Right atrium auricular region (tissue), 2 donors: ENCODE measurements at regions not wholly inside any gene's neighbourhood (a gene's known extent, or its start where the extent isn't known, plus 50 kb on each side); places are given as distances from the start of the nearest gene placed in this dataset.

Source experiments
- DNase-seq: peaks from one replicate; pipeline ENCODE4 v3.0.0-alpha.2; 2019; ENCODE audit warnings: low spot score
- H3K27ac ChIP-seq, 2 donors: fragments of 200-600 bp; sonication (generic); 1 replicate in 1 of 2; 2 replicates in 1 of 2; pipeline ENCODE4 v1.5.1; 2016 to 2019
- H3K27me3 ChIP-seq, 2 donors: fragments of 200-600 bp; sonication (generic); one replicate each; pipeline versions ENCODE4 v1.5.1 to v1.6.0; 2017 to 2019
- H3K36me3 ChIP-seq: fragments of 200-600 bp; sonication (generic); one replicate; pipeline ENCODE4 v1.5.1; 2016
- H3K4me1 ChIP-seq, 2 donors: fragments of 200-600 bp; sonication (generic); one replicate each; pipeline versions ENCODE4 v1.5.1 to v1.6.0; 2017 to 2019
- H3K4me3 ChIP-seq, 2 donors: fragments of 200-600 bp; sonication (generic); 1 replicate in 1 of 2; 2 replicates in 1 of 2; pipeline ENCODE4 v1.5.1; 2017 to 2019; ENCODE audit warnings: mild to moderate bottlenecking in 1 of 2, moderate library complexity in 1 of 2
- H3K9me3 ChIP-seq, 2 donors: fragments of 200-600 bp; sonication (generic); one replicate each; pipeline ENCODE4 v1.5.1; 2019
- CTCF ChIP-seq, 2 donors: fragments of 200-600 bp; sonication (generic); IDR thresholded peaks; one replicate each; pipeline ENCODE4 v1.5.1; 2019; ENCODE audit warnings: antibody characterized with exemption in 2 of 2

GRCh38 chr11:37110385-37110784 lies 512.3 kb upstream of the RAG2 start:
- no peaks in the 10 kb centered on the region for H3K9me3 ChIP-seq
- H3K27me3 ChIP-seq, result no peaks in the 10 kb centered on the region
- H3K36me3 ChIP-seq, result no peaks in the 10 kb centered on the region
- TF ChIP-seq CTCF (IDR thresholded peaks at IDR 0.05), result no peak
- no peak for DNase-seq
- H3K4me1 ChIP-seq, result no peaks in the 10 kb centered on the region
- H3K4me3 ChIP-seq, result no peak overlapping the region
- no peak overlapping the region for H3K27ac ChIP-seq

GRCh38 chr11:37109286-37109585 lies 511.2 kb upstream of the RAG2 start:
- no peaks in the 10 kb centered on the region for H3K27me3 ChIP-seq
- no peaks in the 10 kb centered on the region for H3K36me3 ChIP-seq
- DNase-seq, result no peak
- H3K4me1 ChIP-seq, result no peaks in the 10 kb centered on the region
- no peak for TF ChIP-seq CTCF (IDR thresholded peaks at IDR 0.05)
- no peaks in the 10 kb centered on the region for H3K9me3 ChIP-seq
- no peak overlapping the region for H3K27ac ChIP-seq
- no peak overlapping the region for H3K4me3 ChIP-seq

DNA sequence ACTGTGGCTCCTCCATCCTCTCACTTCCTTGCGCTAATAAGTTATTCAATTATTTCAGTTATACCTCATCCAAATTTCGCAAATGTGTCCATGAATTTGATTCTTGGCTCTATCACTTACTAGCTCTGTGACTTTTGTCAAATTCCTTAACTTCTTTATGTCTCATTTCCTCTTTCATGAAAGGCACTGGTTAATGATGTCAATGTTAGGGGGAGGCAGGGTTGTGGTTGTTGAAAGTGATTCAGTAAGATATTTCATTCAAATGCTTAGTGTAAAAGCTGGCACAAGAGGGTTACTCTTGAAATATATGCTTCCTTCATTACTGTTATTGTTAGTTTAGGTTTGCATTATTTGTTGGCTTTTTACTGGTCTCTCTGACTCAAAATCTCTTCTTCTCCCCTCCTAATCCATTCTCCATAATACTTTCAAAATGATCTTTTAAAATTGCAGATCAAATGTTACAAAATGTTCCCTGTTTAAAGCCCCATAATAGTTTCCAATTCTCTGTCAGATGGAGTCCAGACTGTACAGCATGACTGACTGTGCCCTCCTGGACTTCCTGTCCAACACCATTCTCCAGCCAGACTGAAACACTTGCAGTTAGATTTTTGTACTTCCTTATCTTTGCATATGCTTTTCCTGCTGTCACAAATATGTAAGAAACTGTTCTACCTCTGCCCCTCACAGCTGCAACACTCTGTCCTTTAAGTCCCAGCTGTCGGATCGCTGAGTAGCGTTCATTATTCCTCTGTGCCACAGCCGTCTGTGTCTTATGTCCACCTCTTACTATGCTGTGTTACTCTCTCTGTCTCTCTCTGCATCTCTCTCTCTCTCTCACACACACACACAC lies 510.6 kb upstream of the RAG2 start:
- Histone ChIP-seq H3K27me3 (no peaks in the 10 kb centered on the region), H3K9me3 (no peaks in the 10 kb centered on the region), H3K4me3 (no peak overlapping the region), H3K4me1 (no peaks in the 10 kb centered on the region), H3K36me3 (no peaks in the 10 kb centered on the region), H3K27ac (no peak overlapping the region)
- no peak for DNase-seq
- no peak for TF ChIP-seq CTCF (IDR thresholded peaks at IDR 0.05)

DNA sequence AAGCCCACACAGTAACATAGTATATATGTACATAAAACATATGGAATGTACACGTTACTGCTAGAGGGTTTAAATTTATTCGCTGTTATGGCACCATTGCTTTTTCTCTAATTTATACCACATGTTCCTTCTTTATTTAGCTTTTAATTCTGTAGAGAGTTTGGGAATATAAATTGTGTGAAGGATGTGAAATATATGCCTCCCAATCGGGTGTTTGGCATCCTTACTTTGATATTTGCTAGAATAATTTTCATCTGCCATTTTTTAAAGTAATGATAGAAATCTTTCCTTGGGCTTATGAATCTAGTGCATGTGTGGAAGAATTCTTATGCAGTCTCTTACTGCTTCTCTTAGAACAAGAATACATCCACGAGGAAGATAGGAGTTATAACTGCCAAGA lies 509.8 kb upstream of the RAG2 start:
- no peak for DNase-seq
- TF ChIP-seq CTCF (IDR thresholded peaks at IDR 0.05), result no peak
- Histone ChIP-seq H3K4me3 (no peak overlapping the region), H3K27me3 (no peaks in the 10 kb centered on the region), H3K36me3 (no peaks in the 10 kb centered on the region), H3K27ac (no peak overlapping the region), H3K9me3 (no peaks in the 10 kb centered on the region), H3K4me1 (no peaks in the 10 kb centered on the region)

GRCh38 chr11:37107415-37107814 lies 509.4 kb upstream of the RAG2 start:
- Histone ChIP-seq H3K36me3 (no peaks in the 10 kb centered on the region), H3K27ac (no peak overlapping the region), H3K4me1 (no peaks in the 10 kb centered on the region), H3K27me3 (no peaks in the 10 kb centered on the region), H3K9me3 (no peaks in the 10 kb centered on the region), H3K4me3 (no peak overlapping the region)
- DNase-seq, result no peak
- TF ChIP-seq CTCF (IDR thresholded peaks at IDR 0.05), result no peak

- Histone ChIP-seq H3K9me3 (no peaks in the 10 kb centered on the region), H3K4me1 (no peaks in the 10 kb centered on the region), H3K27ac (no peak overlapping the region), H3K4me3 (no peak overlapping the region), H3K36me3 (no peaks in the 10 kb centered on the region), H3K27me3 (no peaks in the 10 kb centered on the region)
- no peak for TF ChIP-seq CTCF (IDR thresholded peaks at IDR 0.05)
- DNase-seq, result no peak
These were observed 507.4 kb upstream of the RAG2 start for GRCh38 chr11:37105427-37105826.
